Muscle of leg (tissue), 3 donors: ENCODE measurements at regions not wholly inside any gene's neighbourhood (a gene's known extent, or its start where the extent isn't known, plus 50 kb on each side); places are given as distances from the start of the nearest gene placed in this dataset.

Source experiments
- DNase-seq: peaks from one replicate; pipeline ENCODE4 v3.0.0; 2013
- H3K27ac ChIP-seq: one replicate; pipeline ENCODE4 v1.5.1; 2013; ENCODE audit warnings: mild to moderate bottlenecking, low read length, control low read depth
- H3K27me3 ChIP-seq: one replicate; pipeline ENCODE4 v1.6.1; 2013; ENCODE audit warnings: low read length; ENCODE audit not compliant: control insufficient read depth, insufficient read depth
- H3K36me3 ChIP-seq: one replicate; pipeline ENCODE4 v1.6.1; 2013; ENCODE audit warnings: low read length; ENCODE audit not compliant: control insufficient read depth, insufficient read depth
- H3K4me1 ChIP-seq: one replicate; pipeline ENCODE4 v1.6.1; 2013; ENCODE audit warnings: low read length; ENCODE audit not compliant: control insufficient read depth, insufficient read depth
- H3K4me3 ChIP-seq: one replicate; pipeline ENCODE4 v1.5.1; 2013; ENCODE audit warnings: low read length, control low read depth
- H3K9me3 ChIP-seq: replicated peaks from 2 replicates; pipeline ENCODE4 v1.6.1; 2013; ENCODE audit warnings: low read depth, low read length; ENCODE audit not compliant: control insufficient read depth
- WGBS: methylation state at CpG from one replicate; pipeline ENCODE4 v1.1.5; 2013; ENCODE audit warnings: missing lambda C conversion rate; ENCODE audit not compliant: insufficient coverage; 5-methylcytosine and 5-hydroxymethylcytosine counted together

GRCh38 chr5:44001236-44001635 is 388.0 kb downstream of the FGF10 start:
- Histone ChIP-seq H3K36me3 (no peaks in the 10 kb centered on the region), H3K27ac (no peak overlapping the region), H3K27me3 (no peaks in the 10 kb centered on the region), H3K9me3 (peaks cover 2% of the 10 kb centered on the region), H3K4me1 (no peaks in the 10 kb centered on the region), H3K4me3 (no peak overlapping the region)
- DNase-seq: no peak

GRCh38 chr5:43997647-43998272 is 391.5 kb downstream of the FGF10 start:
- DNase-seq: peak; percentile 48
- no peak overlapping the region for H3K27ac ChIP-seq
- no peaks in the 10 kb centered on the region for H3K27me3 ChIP-seq
- H3K36me3 ChIP-seq: no peaks in the 10 kb centered on the region
- no peaks in the 10 kb centered on the region for H3K9me3 ChIP-seq
- H3K4me1 ChIP-seq: no peaks in the 10 kb centered on the region
- WGBS: 83% methylated on average over 3 of the region's 5 CpGs
- no peak overlapping the region for H3K4me3 ChIP-seq

- WGBS: no CpG with 5 or more reads among the region's 2 CpGs
Measured at GRCh38 chr5:43996221-43996620, 393.0 kb downstream of the FGF10 start.

GRCh38 chr5:43994352-43994708 is 391.4 kb downstream of the NNT start:
- H3K4me3 ChIP-seq: no peak overlapping the region
- DNase-seq: peak; percentile 43
- no peaks in the 10 kb centered on the region for H3K36me3 ChIP-seq
- WGBS: 14% methylated on average over 1 of the region's 3 CpGs
- H3K9me3 ChIP-seq: no peaks in the 10 kb centered on the region
- H3K27me3 ChIP-seq: no peaks in the 10 kb centered on the region
- no peak overlapping the region for H3K27ac ChIP-seq
- H3K4me1 ChIP-seq: no peaks in the 10 kb centered on the region

More at GRCh38 chr5:43996221-43996620, 393.0 kb downstream of the FGF10 start:
- Histone ChIP-seq H3K4me1 (no peaks in the 10 kb centered on the region), H3K27ac (no peak overlapping the region), H3K4me3 (no peak overlapping the region), H3K36me3 (no peaks in the 10 kb centered on the region), H3K27me3 (no peaks in the 10 kb centered on the region), H3K9me3 (no peaks in the 10 kb centered on the region)
- no peak for DNase-seq

GRCh38 chr5:43993634-43994351 is 390.8 kb downstream of the NNT start:
- H3K36me3 ChIP-seq: no peaks in the 10 kb centered on the region
- H3K4me1 ChIP-seq: no peaks in the 10 kb centered on the region
- no peak overlapping the region for H3K4me3 ChIP-seq
- DNase-seq: peak; percentile 57
- 58% methylated on average over 4 of the region's 9 CpGs for WGBS
- H3K27ac ChIP-seq: no peak overlapping the region
- H3K9me3 ChIP-seq: no peaks in the 10 kb centered on the region
- H3K27me3 ChIP-seq: no peaks in the 10 kb centered on the region

GRCh38 chr5:43985411-43985810 is 382.4 kb downstream of the NNT start:
- no peak for DNase-seq
- no peak overlapping the region for H3K27ac ChIP-seq
- H3K36me3 ChIP-seq: no peaks in the 10 kb centered on the region
- H3K4me3 ChIP-seq: no peak overlapping the region
- no peaks in the 10 kb centered on the region for H3K27me3 ChIP-seq
- no peaks in the 10 kb centered on the region for H3K4me1 ChIP-seq
- no CpG with 5 or more reads among the region's 3 CpGs for WGBS
- H3K9me3 ChIP-seq: peaks cover 7% of the 10 kb centered on the region

- no peak for DNase-seq
- 83% methylated on average over 8 of the region's 8 CpGs for WGBS
- no peak overlapping the region for H3K27ac ChIP-seq
- H3K4me3 ChIP-seq: no peak overlapping the region
- no peaks in the 10 kb centered on the region for H3K27me3 ChIP-seq
- no peaks in the 10 kb centered on the region for H3K4me1 ChIP-seq
- no peaks in the 10 kb centered on the region for H3K36me3 ChIP-seq
- peaks cover 15% of the 10 kb centered on the region for H3K9me3 ChIP-seq
Measured at GRCh38 chr5:43981556-43981955, 378.6 kb downstream of the NNT start.

GRCh38 chr5:43973908-43974307 is 370.9 kb downstream of the NNT start:
- WGBS: no CpG with 5 or more reads among the region's 2 CpGs
- Histone ChIP-seq H3K4me3 (no peak overlapping the region), H3K4me1 (no peaks in the 10 kb centered on the region), H3K36me3 (no peaks in the 10 kb centered on the region), H3K27me3 (no peaks in the 10 kb centered on the region), H3K9me3 (peaks cover 5% of the 10 kb centered on the region), H3K27ac (no peak overlapping the region)
- no peak for DNase-seq

GRCh38 chr5:43973318-43973717 is 370.3 kb downstream of the NNT start:
- DNase-seq: no peak
- H3K36me3 ChIP-seq: no peaks in the 10 kb centered on the region
- H3K4me3 ChIP-seq: no peak overlapping the region
- no peak overlapping the region for H3K27ac ChIP-seq
- H3K9me3 ChIP-seq: peaks cover 3% of the 10 kb centered on the region
- no peaks in the 10 kb centered on the region for H3K4me1 ChIP-seq
- no peaks in the 10 kb centered on the region for H3K27me3 ChIP-seq
- WGBS: no CpG with 5 or more reads among the region's 2 CpGs

- Histone ChIP-seq H3K4me3 (no peak overlapping the region), H3K4me1 (no peaks in the 10 kb centered on the region), H3K9me3 (no peaks in the 10 kb centered on the region), H3K36me3 (no peaks in the 10 kb centered on the region), H3K27me3 (no peaks in the 10 kb centered on the region), H3K27ac (no peak overlapping the region)
- DNase-seq: no peak
- no CpG with 5 or more reads among the region's 1 CpG for WGBS
Measured at GRCh38 chr5:43967165-43967564, 364.2 kb downstream of the NNT start.
